ENCODE measurements at regions not wholly inside any gene's neighbourhood (a gene's known extent, or its start where the extent isn't known, plus 50 kb on each side); places are given as distances from the start of the nearest gene placed in this dataset.

GRCh38 chr2:217740756-217741155, 262.0 kb downstream of the TNS1 start:
- no peak for ATAC-seq
- Histone ChIP-seq H3K27ac (ENCODE audit: low read length) (no peak overlapping the region), H3K4me3 (ENCODE audit: low read depth in 2 of 2, low read length in 2 of 2) (no peak overlapping the region), H3K27me3 (ENCODE audit: control insufficient read depth, insufficient read depth, low read length) (no peaks in the 10 kb centered on the region), H3K36me3 (ENCODE audit: control insufficient read depth, insufficient read depth, low read length) (no peaks in the 10 kb centered on the region), H3K9me3 (ENCODE audit: control insufficient read depth, insufficient read depth, low read depth, low read length) (no peaks in the 10 kb centered on the region), H3K4me1 (ENCODE audit: control insufficient read depth, insufficient read depth, low read length) (no peaks in the 10 kb centered on the region)
- POLR2A ChIA-PET = no interaction called here
- DNase-seq (ENCODE audit: low read depth, low spot score) = no peak
- BruUV-seq (replicated peaks) = no TSS peak
- in situ Hi-C loops (cut with HindIII; ENCODE audit: low pct_unique_long_range_greater_than_20kb, low sequenced_read_pairs) = no loop called here
- intact Hi-C loops (cut with micrococcal nuclease; ENCODE audit: unreplicated experiment) = no loop called here
- CTCF ChIA-PET = no interaction called here
- TF ChIP-seq SIN3A (IDR thresholded peaks at IDR 0.05; ENCODE audit: borderline replicate concordance, insufficient read depth, low read depth, low read length) (no peak), TCF7L2 (IDR thresholded peaks at IDR 0.05; ENCODE audit: low read depth, low read length) (no peak), POLR2AphosphoS5 (IDR thresholded peaks at IDR 0.05; ENCODE audit: low read depth, low read length) (no peak), REST (IDR thresholded peaks at IDR 0.05; ENCODE audit: insufficient read depth in 1 of 2, low read depth in 2 of 2, low read length in 1 of 2) (no peak), CTCF (IDR thresholded peaks at IDR 0.05) (no peak)

- DNase-seq (ENCODE audit: low read depth, low spot score) (no peak), ATAC-seq (no peak)
- Histone ChIP-seq H3K36me3 (ENCODE audit: control insufficient read depth, insufficient read depth, low read length) (no peaks in the 10 kb centered on the region), H3K4me3 (ENCODE audit: low read depth in 2 of 2, low read length in 2 of 2) (no peak overlapping the region), H3K9me3 (ENCODE audit: control insufficient read depth, insufficient read depth, low read depth, low read length) (no peaks in the 10 kb centered on the region), H3K27me3 (ENCODE audit: control insufficient read depth, insufficient read depth, low read length) (no peaks in the 10 kb centered on the region), H3K27ac (ENCODE audit: low read length) (no peak overlapping the region), H3K4me1 (ENCODE audit: control insufficient read depth, insufficient read depth, low read length) (no peaks in the 10 kb centered on the region)
- intact Hi-C loops (cut with micrococcal nuclease; ENCODE audit: unreplicated experiment) (no loop called here), in situ Hi-C loops (cut with HindIII; ENCODE audit: low pct_unique_long_range_greater_than_20kb, low sequenced_read_pairs) (no loop called here)
- BruUV-seq (replicated peaks) = no TSS peak
- TF ChIP-seq CTCF (IDR thresholded peaks at IDR 0.05) = no peak
- no peak for TF ChIP-seq SIN3A (IDR thresholded peaks at IDR 0.05; ENCODE audit: borderline replicate concordance, insufficient read depth, low read depth, low read length)
- TF ChIP-seq TCF7L2 (IDR thresholded peaks at IDR 0.05; ENCODE audit: low read depth, low read length) = no peak
- TF ChIP-seq REST (IDR thresholded peaks at IDR 0.05; ENCODE audit: insufficient read depth in 1 of 2, low read depth in 2 of 2, low read length in 1 of 2) = no peak
- TF ChIP-seq POLR2AphosphoS5 (IDR thresholded peaks at IDR 0.05; ENCODE audit: low read depth, low read length) = no peak
- ChIA-PET CTCF (no interaction called here), POLR2A (no interaction called here)
Measured at GRCh38 chr2:217740178-217740577, 262.6 kb downstream of the TNS1 start.

Measured in Panc1 (cell line).